ENCODE measurements at regions not wholly inside any gene's neighbourhood (a gene's known extent, or its start where the extent isn't known, plus 50 kb on each side); places are given as distances from the start of the nearest gene placed in this dataset.

- TF ChIP-seq CTCF (IDR thresholded peaks at IDR 0.05; ENCODE audit: low read length) (no peak), EZH2 (optimal IDR thresholded peaks at IDR 0.05; ENCODE audit: low read depth, low read length) (no peak), EZH2phosphoT487 (IDR thresholded peaks at IDR 0.05; ENCODE audit: low read length) (no peak)
Observed at GRCh38 chr10:62480196-62480595, 106.0 kb downstream of the ZNF365 start.

Data from MM.1S (cell line).